Nephron progenitor cell (in vitro differentiated cells): ENCODE measurements at regions not wholly inside any gene's neighbourhood (a gene's known extent, or its start where the extent isn't known, plus 50 kb on each side); places are given as distances from the start of the nearest gene placed in this dataset.
"Not testable (repeated sequence)": the region's sequence is repeated elsewhere in the genome, so short reads cannot be mapped to it uniquely, and the experiment has no call there.

Experiments used
- DNase-seq: peaks from one replicate; pipeline ENCODE4 v3.0.0; 2021
- H3K27ac Mint-ChIP-seq: 2 replicates; pipeline ENCODE4 v1.8.0; 2021; ENCODE audit warnings: mild to moderate bottlenecking, moderate library complexity, mixed read lengths
- H3K27me3 Mint-ChIP-seq: 2 replicates; pipeline ENCODE4 v1.8.0; 2021; ENCODE audit warnings: mild to moderate bottlenecking, low read depth, mixed read lengths; ENCODE audit not compliant: poor library complexity
- H3K36me3 Mint-ChIP-seq: 2 replicates; pipeline ENCODE4 v1.8.0; 2021; ENCODE audit warnings: low read depth, mixed read lengths
- H3K4me1 Mint-ChIP-seq: 2 replicates; pipeline ENCODE4 v1.8.0; 2021; ENCODE audit warnings: mixed read lengths
- H3K4me3 Mint-ChIP-seq: 2 replicates; pipeline ENCODE4 v1.8.0; 2021; ENCODE audit warnings: mild to moderate bottlenecking, moderate library complexity, mixed read lengths
- H3K9me3 Mint-ChIP-seq: 2 replicates; pipeline ENCODE4 v1.8.0; 2021; ENCODE audit warnings: mild to moderate bottlenecking, moderate library complexity, mixed read lengths
- TF ChIP-seq, protein P1 (sequence below): fragments of 200-600 bp; sonication (generic); IDR thresholded peaks from 2 replicates; pipeline ENCODE4 v1.5.0; 2021; ENCODE audit warnings: antibody characterized with exemption

DNA sequence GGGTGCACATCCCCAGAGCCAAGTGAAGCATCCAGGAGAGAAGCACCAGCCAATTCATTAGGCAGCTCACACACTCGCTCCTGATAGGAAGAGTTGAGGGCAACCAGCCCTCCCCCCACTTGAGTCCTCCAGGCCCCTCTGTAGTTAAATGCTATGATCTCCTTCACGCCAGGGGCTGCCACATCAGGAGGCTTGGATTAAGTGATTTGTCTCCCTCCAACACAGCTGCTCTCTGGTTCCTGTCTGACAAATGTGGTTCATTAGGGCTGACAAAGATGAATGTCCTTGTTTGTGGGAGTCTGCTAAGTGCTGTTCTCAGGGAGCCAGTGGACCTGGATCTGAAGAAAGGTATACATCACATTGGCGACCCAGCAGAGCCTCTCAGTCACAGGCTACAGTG lies 94.5 kb upstream of the WSCD1 start:
- peaks cover 17% of the 10 kb centered on the region for H3K4me1 Mint-ChIP-seq
- peak overlapping the region; percentile 18 for H3K4me3 Mint-ChIP-seq
- TF ChIP-seq, protein P1, sequence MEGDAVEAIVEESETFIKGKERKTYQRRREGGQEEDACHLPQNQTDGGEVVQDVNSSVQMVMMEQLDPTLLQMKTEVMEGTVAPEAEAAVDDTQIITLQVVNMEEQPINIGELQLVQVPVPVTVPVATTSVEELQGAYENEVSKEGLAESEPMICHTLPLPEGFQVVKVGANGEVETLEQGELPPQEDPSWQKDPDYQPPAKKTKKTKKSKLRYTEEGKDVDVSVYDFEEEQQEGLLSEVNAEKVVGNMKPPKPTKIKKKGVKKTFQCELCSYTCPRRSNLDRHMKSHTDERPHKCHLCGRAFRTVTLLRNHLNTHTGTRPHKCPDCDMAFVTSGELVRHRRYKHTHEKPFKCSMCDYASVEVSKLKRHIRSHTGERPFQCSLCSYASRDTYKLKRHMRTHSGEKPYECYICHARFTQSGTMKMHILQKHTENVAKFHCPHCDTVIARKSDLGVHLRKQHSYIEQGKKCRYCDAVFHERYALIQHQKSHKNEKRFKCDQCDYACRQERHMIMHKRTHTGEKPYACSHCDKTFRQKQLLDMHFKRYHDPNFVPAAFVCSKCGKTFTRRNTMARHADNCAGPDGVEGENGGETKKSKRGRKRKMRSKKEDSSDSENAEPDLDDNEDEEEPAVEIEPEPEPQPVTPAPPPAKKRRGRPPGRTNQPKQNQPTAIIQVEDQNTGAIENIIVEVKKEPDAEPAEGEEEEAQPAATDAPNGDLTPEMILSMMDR, result no peak
- H3K27ac Mint-ChIP-seq, result no peak overlapping the region
- no peaks in the 10 kb centered on the region for H3K36me3 Mint-ChIP-seq
- DNase-seq, result no peak
- peaks cover 6% of the 10 kb centered on the region for H3K9me3 Mint-ChIP-seq
- H3K27me3 Mint-ChIP-seq, result peaks cover 30% of the 10 kb centered on the region

DNA sequence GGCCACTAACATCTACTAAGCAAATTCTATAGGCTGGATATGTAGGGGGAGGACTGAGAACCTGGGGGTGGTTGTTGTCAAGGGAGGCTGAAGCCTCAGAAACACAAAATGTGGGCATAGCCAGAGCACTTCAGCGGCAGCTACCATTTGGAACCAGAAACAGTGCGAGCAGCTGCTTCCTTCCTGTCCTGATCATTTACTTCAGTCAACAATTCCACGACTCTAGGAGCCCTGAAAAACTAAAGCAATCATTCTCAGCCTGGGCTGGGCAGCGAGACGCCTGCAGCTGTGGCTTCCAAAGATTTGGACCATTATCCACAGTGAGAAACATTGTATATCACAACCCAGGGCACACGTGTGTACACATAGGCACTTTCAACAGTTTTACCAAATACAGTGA lies 93.9 kb upstream of the WSCD1 start:
- Mint-ChIP-seq H3K9me3 (peaks cover 6% of the 10 kb centered on the region), H3K27ac (peak overlapping the region; percentile 16), H3K27me3 (peaks cover 30% of the 10 kb centered on the region), H3K4me3 (no peak overlapping the region), H3K4me1 (peaks cover 17% of the 10 kb centered on the region), H3K36me3 (no peaks in the 10 kb centered on the region)
- DNase-seq, result no peak
- TF ChIP-seq, protein P1, result no peak

DNA sequence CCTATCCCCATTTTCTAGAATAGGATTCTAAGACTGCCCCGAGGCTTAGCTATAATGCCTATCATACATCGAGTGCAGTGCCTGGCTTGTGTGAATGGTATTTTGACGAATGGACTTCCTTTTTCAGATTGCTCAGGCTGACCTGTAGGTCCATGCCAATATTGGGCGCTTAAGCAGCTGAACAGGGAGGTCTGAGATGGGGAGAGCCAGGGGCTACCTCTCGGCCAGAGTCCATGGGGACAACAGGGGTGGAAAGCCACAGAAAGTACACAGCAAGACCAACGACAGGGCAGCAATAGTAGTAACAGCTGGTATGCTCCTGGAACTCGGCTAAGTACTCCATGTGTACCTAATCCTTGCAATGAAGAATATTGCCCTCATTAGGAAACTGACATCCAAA lies 91.7 kb upstream of the WSCD1 start:
- Mint-ChIP-seq H3K4me1 (peaks cover 17% of the 10 kb centered on the region), H3K9me3 (no peaks in the 10 kb centered on the region), H3K27ac (no peak overlapping the region), H3K4me3 (no peak overlapping the region), H3K36me3 (no peaks in the 10 kb centered on the region), H3K27me3 (peaks cover 21% of the 10 kb centered on the region)
- DNase-seq, result no peak
- TF ChIP-seq, protein P1, result no peak

DNA sequence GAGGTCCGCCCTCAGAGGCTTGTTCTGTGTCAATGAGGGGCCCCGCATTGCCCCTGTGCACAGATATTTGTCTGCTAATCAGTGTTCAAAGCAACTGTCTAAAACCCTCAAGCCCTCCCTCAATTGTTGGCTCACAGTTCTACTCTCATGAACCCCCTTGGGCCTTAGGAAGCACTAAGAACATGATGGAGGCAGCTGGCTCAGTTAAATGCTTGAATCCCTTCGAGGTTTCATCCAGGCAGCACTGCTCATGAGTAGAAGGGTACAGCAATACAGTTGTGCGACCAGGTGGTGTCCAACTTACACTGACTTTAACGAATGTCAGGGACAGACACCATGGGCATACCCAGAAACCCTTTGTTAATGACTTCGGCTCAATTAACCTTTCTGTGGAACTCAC lies 89.2 kb upstream of the WSCD1 start:
- Mint-ChIP-seq H3K9me3 (no peaks in the 10 kb centered on the region), H3K36me3 (no peaks in the 10 kb centered on the region), H3K4me1 (peaks cover 4% of the 10 kb centered on the region), H3K27me3 (peaks cover 20% of the 10 kb centered on the region), H3K4me3 (no peak overlapping the region), H3K27ac (no peak overlapping the region)
- TF ChIP-seq, protein P1, result no peak
- no peak for DNase-seq

DNA sequence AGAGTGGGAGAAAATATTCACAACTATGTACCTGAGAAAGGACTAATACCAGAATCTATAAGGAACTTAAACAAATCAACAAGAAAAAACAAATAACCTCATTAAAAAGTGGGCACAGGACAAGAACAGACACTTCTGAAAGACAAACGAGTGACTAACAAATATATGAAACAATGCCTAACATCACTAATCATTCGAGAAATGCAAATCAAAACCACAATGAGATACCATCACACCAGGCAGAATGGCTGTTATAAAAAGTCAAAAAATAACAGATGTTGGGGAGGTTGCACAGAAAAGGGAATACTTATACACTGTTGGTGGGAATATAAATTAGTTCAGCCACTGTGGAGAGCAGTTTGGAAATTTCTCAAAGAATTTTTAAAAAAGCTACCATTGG lies 83.5 kb upstream of the WSCD1 start:
- TF ChIP-seq, protein P1, result no peak

DNA sequence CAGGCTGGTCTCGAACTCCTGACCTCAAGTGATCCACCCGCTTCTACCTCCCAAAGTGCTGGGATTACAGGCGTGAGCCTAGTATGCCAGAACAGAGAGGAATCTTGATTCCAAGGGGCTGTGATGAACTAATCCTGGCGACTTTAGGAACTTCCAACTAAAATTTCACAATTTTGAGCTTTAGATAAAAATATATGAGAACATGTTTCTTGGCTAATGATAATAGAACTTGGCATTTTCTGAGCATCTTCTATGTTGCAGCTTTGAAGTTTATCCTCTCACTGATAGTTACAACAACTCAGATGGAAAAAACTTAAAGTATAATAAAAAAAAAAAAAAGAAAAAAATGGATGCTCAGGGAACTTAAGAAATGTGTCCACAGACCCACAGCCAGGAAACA lies 69.8 kb upstream of the WSCD1 start:
- H3K4me1 Mint-ChIP-seq, result peaks cover 16% of the 10 kb centered on the region
- TF ChIP-seq, protein P1, result no peak

More for the DNA sequence above, 83.5 kb upstream of the WSCD1 start:
- Mint-ChIP-seq H3K4me1 (no peaks in the 10 kb centered on the region), H3K27me3 (peaks cover 8% of the 10 kb centered on the region), H3K4me3 (no peak overlapping the region), H3K27ac (no peak overlapping the region), H3K36me3 (no peaks in the 10 kb centered on the region), H3K9me3 (no peaks in the 10 kb centered on the region)
- DNase-seq, result no peak

DNA sequence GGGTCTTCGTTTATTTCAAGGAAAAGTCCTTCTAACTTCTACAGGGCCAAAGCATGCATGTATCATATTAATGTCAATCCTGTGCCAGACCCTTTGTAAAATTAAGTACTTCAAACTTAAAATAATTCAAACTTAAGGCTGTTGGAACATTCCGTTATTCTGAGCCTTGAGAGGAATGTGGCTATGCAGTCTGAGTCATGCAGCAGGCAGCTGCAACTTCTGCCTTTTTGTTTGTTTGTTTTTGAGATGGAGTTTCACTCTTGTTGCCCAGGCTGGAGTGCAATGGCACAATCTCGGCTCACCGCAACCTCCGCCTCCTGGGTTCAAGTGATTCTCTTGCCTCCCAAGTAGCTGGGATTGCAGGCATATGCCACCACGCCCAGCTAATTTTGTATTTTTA lies 67.0 kb upstream of the WSCD1 start:
- not testable (repeated sequence) for H3K9me3 Mint-ChIP-seq, DNase-seq, H3K27ac Mint-ChIP-seq, H3K36me3 Mint-ChIP-seq, H3K4me3 Mint-ChIP-seq
- Mint-ChIP-seq H3K27me3 (peaks cover 17% of the 10 kb centered on the region), H3K4me1 (peaks cover 16% of the 10 kb centered on the region)

More for the DNA sequence above, 69.8 kb upstream of the WSCD1 start:
- DNase-seq, result no peak
- H3K27ac Mint-ChIP-seq, result no peak overlapping the region
- peaks cover 22% of the 10 kb centered on the region for H3K27me3 Mint-ChIP-seq
- peaks cover 4% of the 10 kb centered on the region for H3K9me3 Mint-ChIP-seq
- H3K36me3 Mint-ChIP-seq, result no peaks in the 10 kb centered on the region
- no peak overlapping the region for H3K4me3 Mint-ChIP-seq
